GM19238 (cell line): ENCODE measurements at regions not wholly inside any gene's neighbourhood (a gene's known extent, or its start where the extent isn't known, plus 50 kb on each side); places are given as distances from the start of the nearest gene placed in this dataset.
"Not testable (repeated sequence)": the region's sequence is repeated elsewhere in the genome, so short reads cannot be mapped to it uniquely, and the experiment has no call there.

Source experiments
- DNase-seq: peaks from one replicate; pipeline ENCODE4 v3.0.0; 2011; ENCODE audit warnings: low spot score; ENCODE audit not compliant: insufficient read length

DNA sequence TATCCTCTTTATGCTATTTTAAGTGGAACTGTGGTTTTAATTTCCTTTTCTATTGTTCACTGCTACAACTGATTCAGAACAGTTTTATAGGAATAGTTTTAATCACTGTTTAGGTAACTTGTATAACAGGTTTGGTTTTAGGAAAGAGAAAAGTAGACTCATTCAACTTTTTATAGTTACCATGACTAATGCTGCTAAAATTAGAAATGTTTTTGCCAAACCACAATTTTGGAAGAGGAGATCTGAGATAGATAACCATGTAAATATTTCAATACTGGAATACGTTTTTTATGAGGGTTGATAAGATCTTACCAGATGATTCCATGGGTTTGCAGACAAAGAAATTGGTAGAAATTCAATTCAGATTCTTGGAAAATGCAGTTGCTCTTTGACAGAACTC lies 404.6 kb upstream of the ARRDC3 start:
- no peak for DNase-seq

GRCh38 chr5:91777671-91778070 lies 394.6 kb upstream of the ARRDC3 start:
- no peak for DNase-seq

GRCh38 chr5:91776249-91776648 lies 393.1 kb upstream of the ARRDC3 start:
- DNase-seq: no peak

DNA sequence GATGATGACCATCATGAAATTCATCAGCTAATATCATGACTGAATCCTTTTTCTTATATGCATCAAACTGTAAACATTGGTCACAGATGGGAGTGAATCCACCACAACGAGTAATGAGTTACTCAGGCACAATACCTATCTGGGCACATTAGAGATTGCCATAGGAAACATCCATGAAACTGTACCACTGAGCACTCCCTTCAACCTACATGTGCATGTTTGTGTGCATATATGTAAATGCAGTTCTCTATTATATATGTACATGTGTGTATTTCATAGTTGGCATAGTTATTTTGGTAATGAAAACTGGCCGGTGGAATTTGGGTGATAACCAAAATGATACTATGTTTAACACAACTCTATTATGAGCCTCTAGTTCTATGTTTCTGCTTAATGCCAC lies 387.3 kb upstream of the ARRDC3 start:
- DNase-seq: no peak

DNA sequence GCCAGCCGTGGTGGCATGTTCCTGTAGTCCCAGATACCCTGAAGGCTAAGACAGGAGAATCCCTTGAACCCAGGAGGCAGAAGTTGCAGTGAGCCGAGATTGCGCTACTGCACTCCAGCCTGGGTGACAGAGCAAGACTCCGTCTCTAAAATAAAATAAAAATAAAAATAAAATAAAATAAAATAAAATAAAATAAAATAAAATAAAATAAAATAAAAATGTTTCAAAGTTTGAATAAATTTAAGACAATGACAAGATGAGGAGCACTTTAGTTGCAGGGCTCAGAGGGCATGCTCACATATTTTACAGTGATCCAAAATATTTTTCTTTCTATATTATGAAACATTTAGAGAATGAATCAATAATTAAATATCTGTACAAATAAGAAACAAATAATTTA lies 374.3 kb upstream of the ARRDC3 start:
- DNase-seq: not testable (repeated sequence)

DNA sequence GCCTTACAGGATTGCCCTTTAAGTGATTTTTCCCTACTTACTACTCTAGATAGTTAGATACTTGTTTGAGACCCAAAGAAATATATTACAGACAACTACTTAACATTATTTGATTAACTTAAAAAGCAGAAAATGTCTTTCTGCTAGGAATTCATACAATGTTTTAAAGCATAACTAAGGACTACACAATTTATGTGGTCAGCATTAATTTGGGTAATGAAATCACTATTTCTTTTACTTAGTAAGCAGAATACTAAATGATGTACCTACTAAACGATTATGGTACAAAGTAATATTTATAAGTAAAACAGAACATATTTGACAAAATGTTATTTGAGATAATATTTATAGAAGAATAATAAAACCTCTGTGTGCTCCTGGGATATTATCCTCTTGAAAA lies 371.9 kb upstream of the ARRDC3 start:
- no peak for DNase-seq

GRCh38 chr5:91744470-91744869 lies 361.4 kb upstream of the ARRDC3 start:
- not testable (repeated sequence) for DNase-seq

- no peak for DNase-seq
Observed at GRCh38 chr5:91742550-91742949, 359.4 kb upstream of the ARRDC3 start.

DNA sequence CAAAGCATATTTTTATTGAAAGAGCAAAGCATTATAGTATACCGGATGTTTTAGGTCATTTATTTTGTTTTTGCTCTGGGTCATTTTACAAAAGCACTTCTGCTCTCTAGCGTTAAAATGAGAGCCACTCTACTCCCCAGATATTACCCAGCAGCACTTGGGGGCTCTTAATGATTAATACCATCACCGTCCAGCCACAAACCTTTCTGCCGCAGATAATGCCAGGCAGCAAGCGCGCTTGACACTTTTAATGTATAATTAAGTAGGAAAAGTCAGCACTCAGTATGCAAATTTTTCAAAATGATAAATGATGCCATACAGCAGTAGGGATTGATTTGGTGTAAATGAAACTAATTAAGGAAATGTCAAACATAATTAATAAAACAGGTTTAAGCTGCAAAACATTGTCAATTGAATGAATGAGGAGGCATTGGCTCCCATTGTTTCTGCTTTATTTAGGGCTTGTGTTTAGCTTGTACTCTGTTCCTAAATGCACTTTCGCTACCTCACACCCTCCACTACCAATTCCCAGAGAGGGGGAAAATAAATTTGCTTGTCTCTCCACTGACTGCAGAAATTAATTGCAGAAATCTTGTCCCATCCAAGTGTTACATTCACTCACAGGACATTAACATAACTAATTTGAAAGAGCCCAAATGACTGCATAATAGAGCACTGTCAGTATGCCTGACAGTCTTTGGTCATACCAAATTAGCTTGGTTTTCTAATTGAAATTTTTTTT lies 358.8 kb upstream of the ARRDC3 start:
- DNase-seq: no peak

DNA sequence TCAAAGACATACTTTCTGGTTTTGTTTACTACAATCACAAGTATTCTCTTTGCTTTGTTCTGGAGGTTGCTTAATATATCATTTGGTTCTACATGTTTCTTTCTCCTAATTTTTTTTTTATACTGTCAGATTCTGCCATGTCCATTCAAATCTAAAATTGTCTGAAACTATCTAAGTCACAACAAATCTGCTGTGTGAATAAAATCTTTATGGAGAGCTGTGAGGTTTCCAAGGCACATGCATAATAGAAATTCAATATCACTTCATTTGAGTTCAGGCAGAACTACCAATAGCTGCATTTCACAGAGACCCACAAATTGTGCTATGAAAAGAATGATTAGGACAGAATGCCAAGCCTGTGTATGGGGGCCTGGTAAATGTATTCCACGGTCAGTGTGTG lies 346.9 kb upstream of the ARRDC3 start:
- no peak for DNase-seq

DNA sequence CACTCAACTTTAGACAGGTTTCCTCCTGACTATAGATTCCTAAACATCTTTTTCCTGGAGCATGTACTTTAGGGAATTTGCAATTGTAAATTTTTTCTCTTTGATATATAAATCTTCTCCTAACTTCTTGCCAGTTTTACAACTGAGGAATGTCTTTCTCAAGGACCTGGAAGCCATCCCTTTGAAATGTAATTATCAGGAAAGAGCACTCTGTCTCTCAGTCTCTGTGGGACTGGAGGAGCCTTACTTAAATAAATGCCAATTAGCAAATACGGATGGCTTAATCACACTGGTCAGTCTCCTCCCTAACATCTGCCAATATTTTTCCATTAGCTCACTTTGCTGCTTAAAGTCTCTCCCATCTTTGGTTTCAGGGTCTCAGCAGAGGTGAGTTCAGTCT lies 344.3 kb upstream of the ARRDC3 start:
- DNase-seq: no peak

DNA sequence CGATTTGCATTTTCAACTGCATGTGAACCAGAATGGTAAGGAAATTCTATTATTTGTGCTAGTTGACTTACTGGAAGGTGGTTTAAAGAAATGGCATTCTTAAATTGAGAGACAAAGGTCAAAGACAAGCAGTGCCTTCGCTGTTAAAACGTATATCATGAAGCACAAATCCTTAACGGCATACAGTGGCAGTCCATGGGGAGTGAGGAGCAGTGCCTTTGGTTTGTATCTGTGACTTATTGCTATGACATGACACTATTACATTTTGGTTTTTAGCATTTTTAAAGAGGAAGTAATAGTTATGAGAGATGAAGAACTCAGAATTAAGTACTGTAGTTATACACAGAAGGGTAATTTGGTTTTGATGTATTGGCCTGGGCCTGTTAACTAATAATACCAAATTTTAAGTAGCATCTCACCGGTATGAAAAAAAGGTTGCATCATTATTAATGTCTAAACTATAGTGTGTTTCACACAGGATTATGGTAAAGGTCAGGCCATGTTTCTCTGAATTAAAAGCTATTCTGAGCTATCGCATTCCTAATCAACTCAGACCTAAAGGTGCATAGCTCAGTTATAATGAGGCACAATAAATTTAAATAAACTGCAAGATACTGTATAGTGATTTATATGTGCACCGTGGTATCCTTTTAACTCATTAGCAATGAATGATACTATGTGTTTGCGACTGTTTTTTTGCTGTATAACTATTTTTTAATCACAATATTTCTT lies 339.8 kb upstream of the ARRDC3 start:
- DNase-seq: no peak

DNA sequence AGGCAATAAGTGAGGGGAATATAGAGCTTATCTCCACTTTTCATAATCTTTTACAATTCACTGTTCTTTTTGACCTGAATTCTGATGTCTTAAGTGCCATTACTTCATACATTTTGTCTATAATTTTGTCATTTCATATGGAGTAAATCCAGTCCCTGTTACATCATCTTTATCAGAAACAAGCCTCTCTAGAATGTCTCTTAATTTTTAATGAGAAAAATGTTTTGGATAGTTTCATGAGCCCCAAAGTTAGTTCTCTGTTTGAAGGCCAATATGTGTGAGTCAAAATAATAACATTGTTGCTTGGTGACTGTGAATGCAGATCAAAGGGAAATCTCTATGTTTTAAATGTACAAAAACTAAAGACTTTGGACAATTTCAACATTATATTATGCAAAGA lies 329.6 kb upstream of the ARRDC3 start:
- DNase-seq: no peak

- no peak for DNase-seq
Observed at GRCh38 chr5:91707521-91707841, 324.4 kb upstream of the ARRDC3 start.

DNA sequence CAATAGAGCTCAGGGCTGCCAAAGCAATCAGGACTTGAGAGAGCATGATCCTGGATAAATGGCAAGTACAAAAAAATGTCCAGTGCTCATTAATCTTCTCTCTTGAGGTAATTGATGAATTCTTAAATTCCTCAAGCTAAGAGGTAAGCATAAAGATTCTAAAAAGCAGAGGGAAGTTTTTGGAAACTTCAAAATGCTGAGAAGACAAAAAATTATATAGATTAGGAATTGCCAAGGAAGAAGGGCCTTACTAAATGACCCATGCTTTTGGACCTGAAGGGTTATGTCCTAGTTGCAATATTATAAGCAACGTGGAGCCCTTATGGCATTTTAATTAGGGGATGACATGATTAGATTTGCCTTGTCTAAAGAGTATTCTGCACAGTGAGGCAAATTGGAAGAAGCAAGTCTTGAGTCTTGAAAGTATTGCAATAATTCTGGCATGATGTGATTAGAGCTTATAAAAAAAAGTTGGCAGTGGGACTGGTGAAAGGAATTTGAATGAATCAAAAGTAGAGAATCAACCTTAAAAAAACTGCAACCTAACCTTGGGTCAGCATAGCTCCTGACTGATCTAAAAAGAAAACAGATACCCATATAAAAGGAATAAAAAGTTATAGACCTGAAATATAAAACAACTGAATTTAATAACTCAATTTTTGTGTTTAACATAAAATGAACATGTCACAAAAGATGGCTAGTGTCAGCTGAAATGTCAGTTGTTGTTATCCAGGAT lies 323.8 kb upstream of the ARRDC3 start:
- DNase-seq: no peak

- no peak for DNase-seq
Observed at GRCh38 chr5:91703128-91703527, 320.0 kb upstream of the ARRDC3 start.

DNA sequence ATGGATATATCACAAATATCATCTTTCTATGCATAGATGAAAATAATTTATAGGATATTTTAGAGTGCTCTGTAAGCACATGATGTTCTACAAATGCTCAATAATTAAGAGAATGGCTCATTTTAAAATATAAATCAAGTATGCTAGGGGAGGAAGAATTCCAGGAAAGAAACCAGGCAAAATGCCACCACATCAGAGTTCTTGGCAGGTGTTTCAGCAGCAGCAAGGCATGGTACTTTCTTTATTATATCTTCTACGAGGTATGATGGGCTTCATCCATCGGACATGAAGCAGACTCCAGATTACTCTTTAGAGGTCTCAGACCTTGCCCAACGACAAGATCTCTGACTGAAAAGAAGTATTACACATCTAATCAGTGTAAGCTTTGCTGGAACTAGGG lies 316.3 kb upstream of the ARRDC3 start:
- DNase-seq: no peak

DNA sequence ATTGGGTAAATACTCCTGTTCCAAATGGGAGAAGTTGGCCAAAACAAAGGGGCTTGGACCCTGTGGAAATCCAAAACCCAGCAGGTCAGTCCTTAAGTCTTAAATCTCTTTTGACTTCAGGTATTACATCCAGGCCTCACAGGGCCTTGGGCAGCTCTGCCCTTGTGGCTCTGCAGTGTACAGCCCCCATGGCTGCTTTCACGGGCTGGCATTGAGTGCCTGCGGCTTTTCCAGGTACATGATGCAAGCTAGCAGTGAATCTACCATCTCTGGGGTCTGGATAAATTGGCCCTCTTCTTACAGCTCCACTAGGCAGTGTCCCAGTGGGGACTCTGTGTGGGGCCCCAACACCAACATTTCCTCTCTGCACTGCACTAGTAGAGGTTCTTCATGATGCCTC lies 308.5 kb upstream of the ARRDC3 start:
- DNase-seq: no peak

GRCh38 chr5:91690921-91691320 lies 307.8 kb upstream of the ARRDC3 start:
- no peak for DNase-seq

- no peak for DNase-seq
Observed at GRCh38 chr5:91687430-91687829, 304.3 kb upstream of the ARRDC3 start.

DNA sequence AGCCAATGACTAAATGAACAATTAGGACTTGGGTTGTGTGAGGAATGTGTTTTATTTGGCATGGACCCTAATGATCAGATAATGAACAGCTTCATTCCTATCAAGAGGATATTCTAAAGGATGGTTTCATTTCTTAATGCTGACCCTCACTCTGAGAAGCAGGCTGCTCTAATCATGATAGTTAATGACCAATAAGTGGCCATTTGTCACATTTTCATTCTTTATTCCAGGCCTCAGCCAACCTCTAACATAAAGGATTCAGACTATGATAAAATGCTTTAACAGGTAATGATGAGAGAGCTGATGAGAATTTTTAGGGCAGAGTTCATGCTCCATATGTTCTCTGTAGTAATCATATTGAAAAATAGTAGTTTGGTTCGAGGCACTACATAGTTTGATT lies 301.5 kb upstream of the ARRDC3 start:
- no peak for DNase-seq

DNA sequence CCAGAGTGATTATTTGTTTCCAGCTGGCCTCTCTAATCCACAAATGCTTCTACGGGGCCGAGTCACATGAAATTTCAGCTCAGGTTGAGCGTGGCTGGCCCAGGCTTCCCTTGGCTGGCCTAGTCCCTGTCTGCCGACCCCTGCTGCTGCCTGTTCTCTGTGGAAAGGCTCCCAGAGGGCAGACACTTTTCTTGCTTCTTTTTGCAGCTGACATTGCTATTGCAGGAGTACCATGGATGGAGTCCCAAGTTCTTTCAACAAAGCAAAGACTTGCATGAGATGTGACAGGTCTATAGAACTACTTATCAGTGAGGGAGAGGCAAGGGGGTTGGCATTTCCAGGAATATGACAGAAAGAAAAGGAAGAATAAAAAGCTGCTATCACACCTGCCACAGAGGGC lies 287.4 kb upstream of the ARRDC3 start:
- no peak for DNase-seq

DNA sequence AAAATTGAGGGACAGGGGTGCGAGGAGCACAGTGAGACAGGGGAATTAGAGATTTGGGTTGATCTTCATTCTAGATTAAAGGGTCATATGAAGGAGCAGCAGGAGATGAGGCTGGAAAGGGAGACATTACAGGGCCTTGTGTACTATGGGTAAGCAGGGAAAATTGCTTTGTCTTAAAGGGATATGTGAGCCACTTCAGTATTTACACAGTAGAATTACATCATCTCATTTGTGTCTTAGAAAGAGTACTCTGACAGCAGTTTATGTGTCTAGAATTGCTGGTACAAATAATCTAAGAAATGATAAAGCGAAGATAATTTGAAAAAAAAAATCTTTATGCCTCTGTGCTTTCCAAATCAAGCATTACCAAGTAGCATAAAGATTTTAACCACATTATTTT lies 287.0 kb upstream of the ARRDC3 start:
- no peak for DNase-seq
